GM12878 (cell line): ENCODE measurements at regions not wholly inside any gene's neighbourhood (a gene's known extent, or its start where the extent isn't known, plus 50 kb on each side); places are given as distances from the start of the nearest gene placed in this dataset.

Experiments
- ATAC-seq: fragments of 200-7000 bp; cut with Tn5 transposase; 3 replicates; pipeline ENCODE4 v1.9.1; 2020; ENCODE audit warnings: mild to moderate bottlenecking, moderate library complexity
- BruUV-seq: library from RNA; stranded (reverse); fragments of 400-500 nt; replicated peaks from 2 replicates; lab custom pipeline; 2021; lab: Mats Ljungman, UMichigan
- CTCF ChIA-PET: fragments of 300-600 bp; sonication (Branson Sonifier 250); formaldehyde crosslinking; extraction: SDS; loops from one replicate; lab custom pipeline; 2021; ENCODE audit warnings: inconsistent platforms; lab: Yijun Ruan, JAX
- POLR2A ChIA-PET: fragments of 350-600 bp; formaldehyde crosslinking; extraction: SDS; loops from one replicate; lab custom pipeline; 2021; ENCODE audit warnings: inconsistent platforms; lab: Charles Lee
- RAD21 ChIA-PET: fragments of 300-600 bp; sonication (Branson Sonifier 250); formaldehyde crosslinking; loops from one replicate; lab custom pipeline; 2023; ENCODE audit warnings: antibody characterized with exemption; ENCODE audit not compliant: unreplicated experiment; lab: Charles Lee
- SMC1A ChIA-PET: fragments of 300-600 bp; sonication (Branson Sonifier 250); formaldehyde crosslinking; loops from one replicate; lab custom pipeline; 2023; ENCODE audit not compliant: unreplicated experiment, uncharacterized antibody; lab: Charles Lee
- DNase-seq: peaks from one replicate; pipeline ENCODE4 v3.0.0-alpha.2; 2011; ENCODE audit warnings: low read depth, low spot score
- FAIRE-seq: peaks from 3 replicates; lab custom pipeline; 2011; peaks lifted over from hg19 to GRCh38; lab: Jason Lieb, UNC
- H2AFZ ChIP-seq: 2 replicates; pipeline ENCODE4 v1.6.0; 2011; ENCODE audit warnings: low read depth, low read length, control low read depth; ENCODE audit not compliant: control insufficient read depth
- H3K27ac ChIP-seq: 2 replicates; pipeline ENCODE4 v1.5.1; 2011; ENCODE audit warnings: control low read depth; ENCODE audit not compliant: control insufficient read depth, insufficient read depth
- H3K27me3 ChIP-seq, 2 experiments: replicated peaks in 1 of 2; 2 replicates each; pipeline versions ENCODE4 v1.6.0 to v1.6.1; 2011; ENCODE audit warnings: low read length in 1 of 2; ENCODE audit not compliant: control insufficient read depth in 2 of 2, insufficient read depth in 2 of 2
- H3K36me3 ChIP-seq, 2 experiments: 2 replicates each; pipeline ENCODE4 v1.5.1; 2011; ENCODE audit warnings: low read length in 1 of 2; ENCODE audit not compliant: control insufficient read depth in 2 of 2, insufficient read depth in 2 of 2
- H3K4me1 ChIP-seq: 2 replicates; pipeline ENCODE4 v1.6.1; 2011; ENCODE audit warnings: mild to moderate bottlenecking, low read length, moderate library complexity, mixed read lengths; ENCODE audit not compliant: control insufficient read depth, insufficient read depth
- H3K4me2 ChIP-seq: 2 replicates; pipeline ENCODE4 v1.6.0; 2011; ENCODE audit warnings: control low read depth; ENCODE audit not compliant: control insufficient read depth, insufficient read depth
- H3K4me3 ChIP-seq: fragments of 200-600 bp; sonication (generic); 2 replicates; pipeline ENCODE4 v1.5.1; 2016
- H3K79me2 ChIP-seq: 2 replicates; pipeline ENCODE4 v1.6.0; 2011; ENCODE audit warnings: low read length; ENCODE audit not compliant: control insufficient read depth, insufficient read depth
- H3K9ac ChIP-seq: 2 replicates; pipeline ENCODE4 v1.8.0; 2011; ENCODE audit warnings: low read length, control low read depth, mixed read lengths; ENCODE audit not compliant: control insufficient read depth, insufficient read depth
- H3K9me3 ChIP-seq: replicated peaks from 3 replicates; pipeline ENCODE4 v1.5.1; 2011; ENCODE audit warnings: mild to moderate bottlenecking, low read length; ENCODE audit not compliant: control insufficient read depth, insufficient read depth
- H4K20me1 ChIP-seq: 2 replicates; pipeline ENCODE4 v1.6.0; 2011; ENCODE audit not compliant: control insufficient read depth, insufficient read depth
- BACH1 ChIP-seq: fragments of 450-650 bp; IDR thresholded peaks from 2 replicates; pipeline ENCODE4 v1.6.1; 2017; ENCODE audit warnings: mild to moderate bottlenecking, borderline replicate concordance
- BCLAF1 ChIP-seq: fragments of 450-650 bp; IDR thresholded peaks from 2 replicates; pipeline ENCODE4 v1.6.1; 2017; ENCODE audit warnings: antibody characterized with exemption, mild to moderate bottlenecking, moderate library complexity
- EP300 ChIP-seq, 2 experiments: fragments of 150-350 bp in 1 of 2; IDR thresholded peaks; 2 replicates each; pipeline ENCODE4 v1.6.1; 2011 to 2012; ENCODE audit warnings: low read depth in 2 of 2, low read length in 2 of 2, borderline replicate concordance in 1 of 2, improper control_type of control experiment in 1 of 2, inconsistent platforms in 1 of 2; ENCODE audit not compliant: control insufficient read depth in 1 of 2
- HDAC2 ChIP-seq: fragments of 200-600 bp; sonication (generic); IDR thresholded peaks from 2 replicates; pipeline ENCODE4 v1.6.1; 2017
- NFIC ChIP-seq: IDR thresholded peaks from 2 replicates; pipeline ENCODE4 v1.6.1; 2012; ENCODE audit warnings: low read depth, mild to moderate bottlenecking, inconsistent platforms, low read length, moderate library complexity
- NRF1 ChIP-seq: conservative IDR thresholded peaks from 2 replicates; pipeline ENCODE4 v1.6.1; 2011; ENCODE audit warnings: mild to moderate bottlenecking, low read depth, low read length, improper control_type of control experiment
- PAX8 ChIP-seq: fragments of 450-650 bp; IDR thresholded peaks from 2 replicates; pipeline ENCODE4 v1.6.1; 2017; ENCODE audit warnings: mild to moderate bottlenecking, moderate library complexity
- SIX5 ChIP-seq: IDR thresholded peaks from 2 replicates; pipeline ENCODE4 v1.6.1; 2011; ENCODE audit warnings: mild to moderate bottlenecking, low read depth, low read length, moderate library complexity; ENCODE audit not compliant: severe bottlenecking
- SMARCA5 ChIP-seq: fragments of 450-650 bp; IDR thresholded peaks from 2 replicates; pipeline ENCODE4 v1.6.1; 2017; ENCODE audit warnings: mild to moderate bottlenecking
- ZBTB4 ChIP-seq: fragments of 450-650 bp; formaldehyde crosslinking; IDR thresholded peaks from 2 replicates; pipeline ENCODE4 v1.4.0; 2022; ENCODE audit warnings: mild to moderate bottlenecking, moderate library complexity
- in situ Hi-C: fragments of 300-500 bp; cut with MboI; formaldehyde crosslinking; loops from 9 replicates; pipeline ENCODE4 v1.14.3; 2018; ENCODE audit warnings: mixed read lengths
- intact Hi-C: fragments of 100-400 bp; cut with micrococcal nuclease; formaldehyde crosslinking; loops from one replicate; pipeline ENCODE4 v1.14.2; 2022; ENCODE audit not compliant: unreplicated experiment
- TF ChIP-seq, protein P1 (sequence below): fragments of 450-650 bp; IDR thresholded peaks from 2 replicates; pipeline ENCODE4 v1.6.1; 2016; ENCODE audit warnings: mild to moderate bottlenecking, moderate library complexity, borderline replicate concordance

DNA sequence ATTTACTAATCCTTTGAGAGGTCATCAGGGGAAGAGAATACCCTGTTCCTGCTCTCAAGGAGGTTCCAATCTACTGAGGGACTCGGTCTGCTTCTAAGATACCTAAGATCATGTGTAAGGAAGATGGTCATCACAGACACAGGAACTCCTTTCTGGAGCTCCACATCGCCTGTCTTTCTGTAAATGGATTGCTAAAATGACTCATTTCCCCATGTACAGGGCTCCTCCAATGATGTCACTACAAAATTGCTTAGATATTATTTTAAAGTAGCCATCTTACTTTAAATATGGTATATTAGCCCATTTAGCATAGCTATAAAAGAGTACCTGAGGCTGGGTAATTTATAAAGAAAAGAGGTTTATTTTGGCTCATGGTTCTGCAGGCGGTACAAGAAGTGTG lies 206.1 kb upstream of the PROK2 start (continued):
- TF ChIP-seq BCLAF1 (no peak), ZBTB4 (no peak)

GRCh38 chr3:71990545-71990944 lies 205.6 kb upstream of the PROK2 start:
- intact Hi-C loops = no loop called here
- Histone ChIP-seq H4K20me1 (no peaks in the 10 kb centered on the region), H3K27ac (no peak overlapping the region), H2AFZ (no peak overlapping the region), H3K4me1 (peaks cover 29% of the 10 kb centered on the region), H3K9ac (no peak overlapping the region), H3K9me3 (peaks cover 5% of the 10 kb centered on the region; the same call in 2 of the 3 replicates), H3K36me3 (no peaks in the 10 kb centered on the region), H3K4me3 (no peak overlapping the region), H3K79me2 (no peaks in the 10 kb centered on the region), H3K27me3 (no peaks in the 10 kb centered on the region), H3K4me2 (no peak overlapping the region)
- ChIA-PET POLR2A (interaction anchor here (0.6 kb wide), 1 partner anchor 91 kb away, joined by 6 read pairs; no protein-coding TSS in a partner anchor), SMC1A (interaction anchor here (1.0 to 8.6 kb wide), 5 partner anchors 9 to 90 kb away, joined by 3 to 92 read pairs (median 10); no protein-coding TSS in a partner anchor), RAD21 (interaction anchor here (1.0 kb wide), 1 partner anchor 14 kb away, joined by 3 read pairs; no protein-coding TSS in a partner anchor), CTCF (no interaction called here)
- FAIRE-seq = no peak
- no peak for DNase-seq
- no peak for ATAC-seq
- no TSS peak for BruUV-seq
- in situ Hi-C loops = no loop called here
- TF ChIP-seq SIX5 (no peak), NRF1 (no peak), NFIC (no peak), HDAC2 (no peak), EP300 (IDR thresholded peaks at IDR 0.05; ENCODE audit: borderline replicate concordance in 1 of 2, control insufficient read depth in 1 of 2, low read depth in 2 of 2, low read length in 2 of 2) (no peak), PAX8 (no peak), SMARCA5 (no peak), BACH1 (no peak)
- TF ChIP-seq, protein P1, sequence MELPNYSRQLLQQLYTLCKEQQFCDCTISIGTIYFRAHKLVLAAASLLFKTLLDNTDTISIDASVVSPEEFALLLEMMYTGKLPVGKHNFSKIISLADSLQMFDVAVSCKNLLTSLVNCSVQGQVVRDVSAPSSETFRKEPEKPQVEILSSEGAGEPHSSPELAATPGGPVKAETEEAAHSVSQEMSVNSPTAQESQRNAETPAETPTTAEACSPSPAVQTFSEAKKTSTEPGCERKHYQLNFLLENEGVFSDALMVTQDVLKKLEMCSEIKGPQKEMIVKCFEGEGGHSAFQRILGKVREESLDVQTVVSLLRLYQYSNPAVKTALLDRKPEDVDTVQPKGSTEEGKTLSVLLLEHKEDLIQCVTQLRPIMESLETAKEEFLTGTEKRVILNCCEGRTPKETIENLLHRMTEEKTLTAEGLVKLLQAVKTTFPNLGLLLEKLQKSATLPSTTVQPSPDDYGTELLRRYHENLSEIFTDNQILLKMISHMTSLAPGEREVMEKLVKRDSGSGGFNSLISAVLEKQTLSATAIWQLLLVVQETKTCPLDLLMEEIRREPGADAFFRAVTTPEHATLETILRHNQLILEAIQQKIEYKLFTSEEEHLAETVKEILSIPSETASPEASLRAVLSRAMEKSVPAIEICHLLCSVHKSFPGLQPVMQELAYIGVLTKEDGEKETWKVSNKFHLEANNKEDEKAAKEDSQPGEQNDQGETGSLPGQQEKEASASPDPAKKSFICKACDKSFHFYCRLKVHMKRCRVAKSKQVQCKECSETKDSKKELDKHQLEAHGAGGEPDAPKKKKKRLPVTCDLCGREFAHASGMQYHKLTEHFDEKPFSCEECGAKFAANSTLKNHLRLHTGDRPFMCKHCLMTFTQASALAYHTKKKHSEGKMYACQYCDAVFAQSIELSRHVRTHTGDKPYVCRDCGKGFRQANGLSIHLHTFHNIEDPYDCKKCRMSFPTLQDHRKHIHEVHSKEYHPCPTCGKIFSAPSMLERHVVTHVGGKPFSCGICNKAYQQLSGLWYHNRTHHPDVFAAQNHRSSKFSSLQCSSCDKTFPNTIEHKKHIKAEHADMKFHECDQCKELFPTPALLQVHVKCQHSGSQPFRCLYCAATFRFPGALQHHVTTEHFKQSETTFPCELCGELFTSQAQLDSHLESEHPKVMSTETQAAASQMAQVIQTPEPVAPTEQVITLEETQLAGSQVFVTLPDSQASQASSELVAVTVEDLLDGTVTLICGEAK = no peak
